ENCODE measurements at regions not wholly inside any gene's neighbourhood (a gene's known extent, or its start where the extent isn't known, plus 50 kb on each side); places are given as distances from the start of the nearest gene placed in this dataset.

GRCh38 chr21:41006636-41007035 lies 159.7 kb upstream of the DSCAM start:
- Histone ChIP-seq H3K36me3 (ENCODE audit: control insufficient read depth, insufficient read depth, low read length) (no peaks in the 10 kb centered on the region), H3K4ac (ENCODE audit: low read depth, low read length) (no peak overlapping the region), H3K18ac (ENCODE audit: low read depth, low read length) (no peak overlapping the region), H3K4me2 (ENCODE audit: low read depth, low read length) (no peak overlapping the region), H3K4me3 (ENCODE audit: insufficient read depth, low read depth, low read length) (no peak overlapping the region), H3K9me1 (ENCODE audit: insufficient read depth, low read length) (no peaks in the 10 kb centered on the region), H3K23ac (ENCODE audit: low read depth, low read length) (no peak overlapping the region), H3K27me3 (ENCODE audit: control insufficient read depth, insufficient read depth, low read length) (no peaks in the 10 kb centered on the region), H4K8ac (ENCODE audit: low read depth in 2 of 2, low read length in 2 of 2) (no peak overlapping the region), H4K20me1 (ENCODE audit: insufficient read depth, low read length) (no peaks in the 10 kb centered on the region), H3K9me3 (ENCODE audit: control insufficient read depth, insufficient read depth, low read length) (peaks cover 32% of the 10 kb centered on the region), H2AFZ (replicated peaks; ENCODE audit: low read length, poor library complexity) (no peak overlapping the region), H3K14ac (replicated peaks; ENCODE audit: low read depth, low read length) (no peak overlapping the region), H4K5ac (ENCODE audit: low read depth, low read length) (no peak overlapping the region), H3K27ac (ENCODE audit: insufficient read depth, low read length) (no peak overlapping the region), H2BK20ac (ENCODE audit: low read depth, low read length) (no peak overlapping the region), H4K91ac (ENCODE audit: insufficient read depth, low read depth, low read length) (no peak overlapping the region), H3K56ac (ENCODE audit: extremely low read depth, insufficient read depth, low read length) (no peak overlapping the region), H2BK15ac (ENCODE audit: low read depth, low read length) (no peak overlapping the region), H2BK120ac (ENCODE audit: low read depth, low read length) (no peak overlapping the region), H3K4me1 (ENCODE audit: control insufficient read depth, insufficient read depth, low read length) (no peaks in the 10 kb centered on the region), H3K9ac (ENCODE audit: low read depth, low read length) (no peak overlapping the region), H2AK5ac (ENCODE audit: low read depth, low read length) (no peak overlapping the region), H2AK9ac (replicated peaks; ENCODE audit: low read depth, low read length, poor library complexity) (no peak overlapping the region), H2BK5ac (ENCODE audit: low read depth, low read length, poor library complexity, severe bottlenecking) (no peak overlapping the region), H3K79me1 (ENCODE audit: low read depth in 1 of 2, low read length in 2 of 2) (no peaks in the 10 kb centered on the region)
- no TSS peak for BruUV-seq (replicated peaks)
- in situ Hi-C loops (cut with MboI; ENCODE audit: low sequenced_read_pairs) (no loop called here), intact Hi-C loops (cut with micrococcal nuclease) (no loop called here), dilution Hi-C loops (cut with HindIII; ENCODE audit: low sequenced_read_pairs, unreplicated experiment) (no loop called here)
- no CpG with 5 or more reads among the region's 6 CpGs for WGBS, 2 experiments (ENCODE audit: extremely low coverage in 2 of 2, insufficient read length in 1 of 2)
- TF ChIP-seq MAFK (IDR thresholded peaks at IDR 0.05; ENCODE audit: low read depth, low read length) (no peak), RFX5 (IDR thresholded peaks at IDR 0.05; ENCODE audit: low read depth, low read length) (no peak), NFE2L2 (IDR thresholded peaks at IDR 0.05; ENCODE audit: low read depth, low read length) (no peak), ELK1 (IDR thresholded peaks at IDR 0.05; ENCODE audit: borderline replicate concordance, low read depth, low read length) (no peak), CHD1 (IDR thresholded peaks at IDR 0.05; ENCODE audit: low read depth, low read length) (no peak)
- ATAC-seq (ENCODE audit: low read depth) = no peak
- CTCF ChIA-PET = no interaction called here
- DNase-seq = no peak
- POLR2A ChIA-PET (ENCODE audit: unreplicated experiment) = no interaction called here
